GM19035 (cell line): ENCODE measurements at regions not wholly inside any gene's neighbourhood (a gene's known extent, or its start where the extent isn't known, plus 50 kb on each side); places are given as distances from the start of the nearest gene placed in this dataset.
"Not testable (repeated sequence)": the region's sequence is repeated elsewhere in the genome, so short reads cannot be mapped to it uniquely, and the experiment has no call there.

Experiments
- ATAC-seq: cut with Tn5 transposase; IDR thresholded peaks from one replicate; pipeline ENCODE4 v1.9.1; 2021; ENCODE audit not compliant: unreplicated experiment

DNA sequence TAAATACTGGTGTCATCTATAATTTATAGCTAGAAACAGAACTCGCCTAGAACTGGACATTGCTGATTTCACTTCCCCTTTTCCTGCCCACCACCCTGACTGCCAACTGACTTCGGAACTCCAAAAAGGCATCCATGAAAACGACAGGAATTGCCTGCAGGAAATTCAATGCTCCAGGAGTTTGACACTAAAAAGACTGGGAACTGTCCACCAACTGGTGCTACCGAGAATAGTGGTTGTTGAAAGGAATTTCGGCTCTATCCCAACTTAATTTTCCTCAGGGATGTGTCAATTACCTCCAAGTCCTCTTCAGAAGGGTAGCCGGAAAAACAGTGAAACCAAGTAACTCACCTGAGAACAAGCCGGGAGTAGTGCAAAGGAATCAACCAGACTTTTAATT is 440.0 kb downstream of the PRELID2 start:
- ATAC-seq, result not testable (repeated sequence)

DNA sequence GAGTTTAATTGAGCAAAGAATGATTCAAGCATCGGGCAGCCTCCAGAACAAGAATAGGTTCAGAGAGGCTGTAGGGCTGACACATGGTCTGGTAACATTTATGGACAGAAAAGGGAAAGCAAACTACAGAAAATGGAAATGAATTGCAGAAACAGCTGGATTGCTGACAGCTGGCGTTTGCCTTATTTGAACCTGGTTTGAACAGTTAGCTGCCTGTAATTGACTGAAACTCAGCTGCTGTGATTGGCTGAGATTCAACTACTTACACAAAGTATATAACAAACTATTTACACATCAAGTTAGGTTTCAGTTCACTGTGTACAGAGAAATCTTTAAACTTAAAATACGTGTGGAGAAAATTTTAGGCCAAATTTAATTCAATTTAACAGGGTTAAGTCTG is 441.7 kb downstream of the PRELID2 start:
- ATAC-seq, result no peak

DNA sequence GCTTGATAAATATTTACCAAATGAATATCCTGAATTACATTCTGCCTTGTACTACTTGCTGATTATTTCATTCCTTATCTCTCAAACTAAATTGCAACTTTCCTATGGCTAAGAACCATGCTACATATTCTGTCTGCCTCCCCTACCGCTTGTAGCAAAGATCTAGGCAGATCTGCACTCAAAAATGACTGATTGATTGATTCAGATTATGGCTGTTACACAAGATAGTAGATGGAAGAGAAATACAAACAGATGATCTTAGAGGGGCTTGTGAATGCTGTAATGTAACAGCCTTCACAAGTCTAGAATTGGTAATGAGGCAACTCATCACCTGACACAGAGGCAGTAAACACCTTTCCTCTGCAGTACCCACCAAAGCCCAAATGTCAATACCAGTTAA is 446.1 kb downstream of the PRELID2 start:
- no peak for ATAC-seq

DNA sequence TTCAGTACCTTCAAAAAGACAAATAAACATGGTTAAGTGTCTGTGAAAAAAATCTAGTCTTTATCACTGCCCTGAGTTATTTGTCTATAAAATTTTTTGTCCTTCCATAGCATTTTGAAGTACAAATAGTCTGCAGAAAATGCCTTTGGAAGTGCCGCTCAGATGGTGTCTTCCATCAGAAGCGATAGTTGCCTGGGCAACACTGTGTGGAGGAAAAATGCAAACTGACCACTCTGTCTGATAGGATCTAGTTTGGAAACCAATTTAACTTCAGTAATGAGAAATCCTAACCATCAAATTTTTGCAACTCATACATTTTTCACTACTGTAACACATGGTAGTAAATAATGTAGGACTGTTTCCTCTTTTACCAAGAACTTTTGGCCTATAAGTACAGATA is 449.9 kb downstream of the PRELID2 start:
- no peak for ATAC-seq

DNA sequence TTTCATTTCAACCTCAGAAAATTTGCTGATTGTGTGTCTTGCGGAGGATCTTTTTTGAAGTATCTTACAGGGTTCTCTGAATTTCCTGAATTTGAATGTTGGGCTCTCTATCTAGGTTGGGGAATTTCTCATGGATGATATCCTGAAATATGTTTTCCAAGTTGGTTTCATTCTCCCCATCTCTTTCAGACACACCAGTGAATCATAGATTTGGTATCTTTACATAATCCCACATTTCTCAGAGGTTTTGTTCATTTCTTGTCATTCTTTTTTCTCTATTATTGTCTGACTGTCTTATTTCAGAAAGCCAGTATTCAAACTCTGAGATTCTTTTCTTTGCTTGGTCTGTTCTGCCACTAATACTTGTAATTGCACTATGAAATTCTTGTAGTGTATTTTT is 456.9 kb downstream of the PRELID2 start:
- no peak for ATAC-seq

DNA sequence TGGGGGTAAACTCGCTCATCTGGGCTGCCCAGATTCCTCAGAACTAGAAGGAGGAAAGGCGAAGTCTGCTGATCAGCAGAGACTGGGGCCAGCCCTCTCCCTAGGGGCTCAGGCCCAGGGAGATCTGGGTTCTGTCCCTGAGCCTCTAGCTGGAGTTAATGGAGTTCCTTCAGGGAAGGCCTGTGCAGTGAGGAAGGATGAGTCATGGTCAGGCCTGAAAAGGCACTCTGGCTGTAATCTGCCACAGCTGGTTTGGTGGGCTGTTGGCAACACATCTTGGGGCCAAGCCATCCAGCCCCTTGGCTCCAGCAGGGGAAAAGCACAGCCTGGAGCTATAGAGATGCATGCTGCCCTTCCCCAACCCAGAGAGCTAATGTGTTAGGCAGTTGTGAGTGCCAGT is 459.6 kb downstream of the PRELID2 start:
- ATAC-seq, result no peak

DNA sequence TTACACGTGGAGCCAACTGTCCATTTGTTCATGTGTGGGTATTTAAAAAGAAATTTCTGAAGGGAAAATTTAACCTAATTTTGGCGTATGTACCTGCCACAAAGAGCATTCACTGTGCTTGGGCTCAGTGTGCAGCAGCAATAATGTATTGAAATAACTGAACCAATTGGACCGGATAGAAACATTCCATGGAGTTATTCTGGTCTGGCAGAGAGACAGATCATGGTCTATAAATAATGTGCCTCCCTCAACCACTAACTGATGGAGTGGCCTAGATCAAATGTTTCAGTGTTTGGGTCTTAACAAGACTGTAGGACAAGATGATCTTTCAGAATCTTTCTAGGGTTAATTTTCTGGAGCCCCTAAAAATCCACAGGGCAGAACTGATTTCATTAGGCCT is 469.7 kb downstream of the PRELID2 start:
- ATAC-seq, result no peak

DNA sequence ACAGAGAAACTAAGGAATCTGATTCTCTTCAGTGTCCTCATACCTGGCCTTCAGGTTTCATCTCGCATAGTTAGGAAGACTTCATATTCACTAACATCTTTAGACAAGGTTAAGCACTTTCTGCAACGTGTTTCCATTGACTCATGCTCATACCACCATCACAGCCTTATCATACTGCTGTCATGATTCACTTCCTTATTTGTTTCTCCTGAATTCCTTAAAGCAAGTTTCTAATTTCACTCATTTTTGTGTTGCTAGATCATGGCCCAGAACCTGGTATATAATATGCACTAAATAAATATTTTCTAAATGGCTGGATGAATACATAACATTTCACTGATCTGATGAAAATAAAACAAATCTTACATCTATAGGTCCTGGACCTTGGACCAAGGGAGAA is 472.9 kb downstream of the PRELID2 start:
- no peak for ATAC-seq

DNA sequence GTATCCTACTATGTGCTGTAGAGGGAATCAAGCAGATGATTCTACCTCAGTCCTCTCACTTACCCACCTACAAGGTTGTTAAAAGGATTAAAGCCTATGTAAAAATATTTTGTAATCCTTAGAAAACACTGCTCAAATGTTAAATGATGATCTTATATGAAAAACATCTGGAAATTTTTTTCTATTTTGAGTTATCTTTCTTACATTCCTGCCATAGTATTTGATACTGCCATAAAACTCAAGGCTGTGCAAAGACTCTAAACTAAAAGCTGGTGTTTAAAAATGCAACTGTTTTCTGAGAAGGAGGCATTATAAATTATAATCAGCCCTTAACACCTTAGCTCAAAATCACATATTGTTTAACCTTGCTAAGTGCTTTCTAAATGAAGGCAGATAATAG is 474.2 kb downstream of the PRELID2 start:
- ATAC-seq, result no peak

DNA sequence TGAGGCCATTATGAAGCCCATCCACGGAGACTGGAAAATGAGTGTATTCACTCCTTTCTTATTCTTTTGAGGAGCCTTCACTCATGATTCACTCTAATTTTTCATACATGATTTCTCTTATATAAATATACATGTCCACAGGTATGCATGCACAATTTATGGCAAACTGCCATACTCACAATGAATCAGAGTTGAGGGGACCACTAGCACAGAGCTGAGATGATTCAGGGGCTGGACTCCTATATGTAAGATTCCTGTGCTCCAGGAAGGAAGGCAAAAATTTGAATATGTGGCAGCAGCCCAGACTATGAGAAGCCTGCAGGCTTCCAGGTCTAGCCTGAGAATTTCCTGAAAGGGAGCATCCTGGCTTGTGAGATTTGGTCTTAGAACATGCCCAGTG is 484.6 kb downstream of the PRELID2 start:
- no peak for ATAC-seq

DNA sequence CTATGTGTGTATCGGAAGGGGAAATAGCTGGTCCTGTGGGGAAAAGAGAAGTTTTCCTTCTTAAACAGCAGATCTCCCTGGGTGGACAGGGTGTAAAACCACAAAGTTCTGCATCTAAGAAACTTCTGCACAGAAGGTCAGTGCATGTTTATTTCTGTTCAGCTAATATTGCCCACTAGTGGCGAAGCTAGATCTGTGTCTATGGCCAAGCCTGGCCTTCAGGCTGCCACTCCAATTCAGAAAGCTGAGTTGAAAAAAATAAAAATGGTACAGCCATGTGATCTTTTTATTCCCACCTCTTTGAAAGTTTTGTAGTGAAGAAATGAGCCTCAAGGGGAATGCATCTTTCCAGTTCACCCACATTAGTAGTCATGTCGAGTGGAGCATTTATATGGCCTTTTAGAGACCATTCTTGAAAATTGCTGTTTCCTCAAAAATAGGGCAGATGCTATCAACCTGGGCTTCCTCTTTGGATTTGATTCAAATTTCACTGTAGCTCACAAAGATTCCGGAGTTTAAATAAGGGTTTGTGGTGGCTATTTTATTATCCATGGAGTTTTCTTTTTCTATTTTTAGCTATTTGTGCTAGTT is 488.0 kb downstream of the PRELID2 start:
- no peak for ATAC-seq

DNA sequence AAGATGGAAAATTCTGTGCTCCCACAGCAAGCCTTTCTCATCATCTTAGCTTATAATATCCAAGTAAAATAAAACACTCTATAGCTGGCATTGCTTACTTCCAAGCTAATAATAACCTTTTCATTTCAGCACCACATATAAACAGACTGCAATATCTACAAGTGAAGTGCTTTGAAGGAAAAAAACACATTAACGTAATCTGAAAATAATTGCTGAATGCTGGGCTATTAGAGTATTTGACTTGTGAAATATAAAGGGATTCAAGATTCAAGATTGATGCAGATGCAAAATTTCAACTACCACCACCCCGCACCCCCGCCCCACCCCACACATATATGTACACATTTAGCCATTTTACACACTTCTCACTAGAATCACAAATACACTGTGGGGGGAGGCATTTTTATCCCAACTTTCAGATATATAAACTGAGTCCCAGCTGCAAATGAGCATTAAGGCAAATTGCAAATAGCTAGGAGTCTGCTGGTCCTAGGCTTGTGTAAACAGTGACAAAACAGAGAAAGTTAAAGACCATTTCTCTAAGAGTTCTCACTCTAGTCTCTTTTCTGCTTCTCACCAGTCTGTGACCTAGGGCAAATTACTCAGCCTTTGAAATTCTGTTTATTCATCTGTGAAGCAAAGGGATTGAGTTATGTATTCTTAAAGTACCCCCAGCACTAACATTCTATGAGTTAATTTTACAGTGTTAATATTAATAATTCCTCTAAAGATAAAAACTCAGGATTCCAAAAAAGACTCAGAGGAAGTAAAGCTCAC is 489.4 kb downstream of the PRELID2 start:
- no peak for ATAC-seq

DNA sequence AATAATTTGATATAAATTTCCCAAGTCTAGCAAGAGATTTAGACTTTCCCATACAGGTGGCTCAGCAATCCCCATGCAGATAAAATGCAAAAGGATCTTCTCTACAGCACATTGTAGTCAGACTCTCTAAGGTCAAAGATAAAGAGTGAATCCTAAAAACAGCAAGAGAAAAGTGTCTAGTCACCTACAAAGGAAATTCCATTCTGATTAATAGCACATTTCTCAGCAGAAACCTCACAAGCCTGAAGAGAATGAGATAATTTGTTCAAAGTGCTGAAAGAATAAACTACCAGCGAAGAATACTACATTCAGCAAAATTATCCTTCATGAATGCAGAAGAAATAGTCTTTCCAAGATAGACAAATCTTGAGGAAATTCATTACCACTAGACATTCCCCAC is 493.3 kb downstream of the PRELID2 start:
- no peak for ATAC-seq

DNA sequence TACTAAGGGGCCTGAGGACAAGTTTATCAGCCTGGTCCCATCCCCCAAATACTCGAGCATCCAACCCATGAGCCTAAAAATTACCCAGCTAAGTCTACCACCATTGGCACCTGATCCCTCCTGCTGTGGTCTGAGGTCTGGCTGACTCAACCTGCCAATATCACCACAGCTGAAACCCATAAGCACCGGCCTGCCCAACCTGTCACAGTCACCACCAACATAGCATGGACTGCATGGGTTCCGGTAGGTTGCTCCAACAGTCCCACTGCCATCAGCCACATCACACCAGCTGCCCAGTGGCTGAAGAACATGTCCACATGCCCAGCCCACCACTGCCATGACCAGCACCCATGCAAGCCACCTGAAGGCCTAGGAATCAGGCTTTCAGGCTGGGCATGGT is 495.0 kb downstream of the PRELID2 start:
- ATAC-seq, result no peak

DNA sequence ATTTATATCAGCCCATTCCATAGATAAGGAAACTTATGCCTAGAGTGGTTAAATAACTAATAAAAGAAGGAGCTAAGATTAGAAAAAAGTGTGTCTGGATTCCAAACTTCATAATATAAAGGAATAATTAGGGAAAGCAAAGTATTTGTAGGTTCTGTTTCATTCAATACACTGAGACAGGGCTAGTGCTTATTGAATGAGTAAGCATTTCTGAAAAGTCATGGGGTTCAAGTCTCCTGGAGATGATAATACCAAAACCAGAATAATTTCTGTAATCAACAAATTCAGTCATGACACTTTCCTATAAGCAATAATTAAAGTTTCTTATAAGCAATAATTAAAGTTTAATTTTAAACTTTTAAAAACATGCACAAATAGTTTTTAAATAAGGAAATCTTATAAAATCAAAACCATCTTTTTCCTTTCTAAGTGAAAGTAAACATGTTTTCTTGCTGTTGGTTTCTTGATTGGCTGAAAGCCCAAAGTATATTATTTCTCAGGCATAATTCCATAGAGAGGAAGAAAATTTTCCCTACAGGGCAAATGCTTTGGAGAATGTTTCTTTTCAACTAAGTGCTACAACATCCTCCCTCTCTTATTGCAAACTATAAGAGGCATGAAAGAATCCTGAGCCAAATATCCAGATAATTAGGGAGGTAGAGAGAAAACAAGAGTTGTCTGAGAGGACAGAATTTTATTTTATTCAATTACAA is 510.2 kb downstream of the PRELID2 start:
- no peak for ATAC-seq

DNA sequence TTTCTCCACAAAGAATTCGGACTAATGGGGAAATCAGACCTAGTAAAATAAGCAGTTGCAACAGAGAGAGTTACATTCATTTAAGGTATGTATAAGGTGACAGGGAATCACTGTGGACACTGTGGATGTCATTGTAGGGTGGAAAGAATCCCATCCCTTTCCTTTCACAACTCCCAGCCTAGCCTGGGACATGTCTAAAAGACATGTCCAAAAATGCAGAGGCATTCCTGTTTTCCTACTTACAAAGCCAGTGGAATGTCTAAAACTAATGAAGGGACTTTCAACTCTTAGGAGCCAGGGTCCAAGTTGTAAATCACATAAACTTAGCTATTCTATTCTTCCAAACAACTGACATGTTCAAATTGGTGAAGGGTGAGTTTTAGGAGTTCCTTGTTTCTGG is 511.0 kb downstream of the PRELID2 start:
- no peak for ATAC-seq

DNA sequence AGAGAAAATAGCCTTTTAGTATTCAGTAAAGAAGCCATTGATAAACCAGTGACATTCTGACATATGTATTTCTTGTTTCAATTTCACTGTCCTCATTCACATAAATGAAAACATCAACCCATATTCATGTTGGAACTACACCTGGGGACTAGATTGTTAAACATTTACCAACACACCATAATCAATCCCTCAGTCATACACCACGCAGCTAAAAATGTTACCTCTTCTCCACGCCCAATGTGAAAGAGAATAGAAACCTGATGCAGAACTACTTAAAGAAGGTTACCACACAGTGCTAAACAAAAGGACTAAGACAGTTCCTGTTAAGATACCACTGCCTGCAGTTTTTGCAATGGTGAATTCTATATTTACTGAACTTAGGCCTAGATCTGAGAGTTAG is 518.9 kb downstream of the PRELID2 start:
- no peak for ATAC-seq

DNA sequence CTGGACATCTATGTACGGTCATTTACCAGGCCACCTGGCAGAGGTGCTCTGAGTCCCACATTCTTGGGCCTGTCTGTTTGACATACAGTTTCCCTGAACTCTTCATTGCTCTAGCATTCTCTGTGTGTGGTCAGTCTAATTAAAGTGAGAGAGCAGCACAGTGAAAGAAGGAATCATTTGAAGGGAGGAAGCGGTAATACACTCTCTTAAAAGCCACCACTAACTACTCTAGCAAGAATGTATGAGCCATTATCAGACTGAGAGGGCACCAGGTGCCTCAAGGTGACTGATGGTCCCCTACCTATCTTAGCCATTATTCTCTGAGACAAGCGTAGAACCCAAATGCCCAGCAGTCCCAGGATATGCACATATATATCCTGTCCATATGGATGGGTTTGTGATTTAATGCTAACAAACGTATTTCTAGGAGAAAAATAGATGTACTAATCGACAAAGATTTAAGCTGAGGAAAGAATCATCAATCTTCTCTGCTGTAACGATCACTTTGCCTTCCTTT is 527.2 kb downstream of the PRELID2 start:
- ATAC-seq, result no peak

DNA sequence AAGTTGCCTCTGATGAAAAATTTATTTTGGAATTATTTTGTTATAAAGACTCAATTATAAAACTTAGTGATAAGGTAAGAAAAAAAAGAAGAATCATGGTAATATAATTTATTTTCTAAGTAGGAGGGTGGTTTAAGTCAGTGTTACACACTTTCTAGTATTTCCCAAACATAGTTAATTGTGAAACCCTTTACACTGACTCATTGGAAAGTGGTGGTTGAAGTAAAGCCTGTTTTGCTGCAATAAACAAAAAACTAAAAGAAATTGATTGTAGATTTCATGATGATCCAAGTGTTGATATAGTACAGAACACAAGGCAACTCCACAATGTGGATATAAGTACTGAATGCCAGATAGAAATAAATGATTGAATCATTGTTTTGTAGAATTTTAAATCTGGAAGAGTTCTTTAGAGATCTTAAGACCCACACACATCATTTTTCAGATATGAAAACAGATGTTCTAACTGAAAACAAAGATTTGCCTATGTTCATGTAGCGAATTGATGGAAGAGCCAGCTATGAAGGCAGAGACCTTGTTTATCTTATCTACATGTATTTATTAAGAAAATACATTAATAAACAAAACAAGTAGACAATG is 539.8 kb downstream of the PRELID2 start:
- ATAC-seq, result no peak

DNA sequence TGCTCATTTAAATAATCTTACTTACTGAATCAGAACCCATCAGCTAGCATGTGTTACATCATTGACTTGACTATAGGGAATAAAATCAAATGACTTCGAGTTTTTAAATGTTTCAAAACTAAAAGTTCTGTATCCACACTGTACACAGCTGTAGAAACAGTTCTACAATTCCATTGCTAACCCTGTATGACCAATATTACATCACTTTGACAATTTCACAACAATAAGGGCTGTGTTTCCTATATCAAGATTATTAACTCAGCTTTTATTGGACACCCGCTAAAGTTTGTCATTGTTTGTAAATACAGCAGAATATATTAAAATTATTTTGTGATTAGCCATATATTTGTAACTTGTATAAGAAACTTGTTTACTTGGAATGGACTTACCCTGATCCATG is 540.8 kb downstream of the PRELID2 start:
- no peak for ATAC-seq

DNA sequence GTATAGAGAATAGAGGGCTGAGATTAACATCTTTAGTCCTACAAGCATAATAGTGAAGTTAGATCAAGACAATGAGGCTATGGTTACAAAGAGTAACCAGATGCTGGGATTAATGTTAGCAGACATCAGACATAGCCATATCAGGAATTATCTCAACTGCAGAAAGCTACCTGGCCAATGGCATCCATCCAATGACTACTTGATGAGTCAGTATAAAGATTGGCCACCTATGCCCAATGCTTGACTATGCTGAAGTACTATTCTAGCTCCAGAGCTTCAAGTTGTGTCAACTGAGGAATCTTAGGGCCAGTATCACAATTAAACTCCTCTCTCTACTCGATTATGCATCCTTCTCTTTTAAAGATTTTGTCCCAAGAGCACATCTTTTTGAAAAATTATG is 541.4 kb downstream of the PRELID2 start:
- ATAC-seq, result no peak

DNA sequence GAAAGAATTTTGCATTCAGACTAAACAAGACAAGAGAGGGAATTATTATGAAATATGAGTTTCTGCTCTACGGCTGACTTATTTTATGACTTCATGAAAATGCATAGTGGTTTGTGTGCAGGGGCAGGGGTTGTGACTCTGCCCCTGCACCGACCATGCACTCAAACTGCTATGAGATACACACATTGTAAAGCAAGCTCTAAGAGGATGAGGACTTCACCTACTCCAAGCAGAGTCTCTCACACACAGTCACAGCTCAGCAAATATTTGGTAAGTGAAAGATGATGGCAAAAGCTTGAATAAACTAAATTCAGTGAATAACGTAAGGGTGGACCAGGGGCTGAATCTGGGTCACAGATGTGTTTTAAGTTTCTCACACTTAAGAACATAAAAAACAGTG is 542.9 kb downstream of the PRELID2 start:
- ATAC-seq, result no peak
